Tongue (tissue), 1 donor: ENCODE measurements at regions not wholly inside any gene's neighbourhood (a gene's known extent, or its start where the extent isn't known, plus 50 kb on each side); places are given as distances from the start of the nearest gene placed in this dataset.

Experiments
- DNase-seq: peaks from one replicate; pipeline ENCODE4 v3.0.0-alpha.2; 2015

GRCh38 chr5:171579976-171580411, 160.5 kb downstream of the FGF18 start:
- peak; percentile 87 for DNase-seq

GRCh38 chr5:171580502-171581265, 161.2 kb downstream of the FGF18 start:
- peak; percentile 77 for DNase-seq

GRCh38 chr5:171581781-171582180, 162.3 kb downstream of the FGF18 start:
- no peak for DNase-seq

- no peak for DNase-seq
These were observed 163.4 kb downstream of the FGF18 start for GRCh38 chr5:171582849-171583248.

- DNase-seq: no peak
These were observed 166.5 kb downstream of the FGF18 start for GRCh38 chr5:171585981-171586380.

GRCh38 chr5:171586436-171586835, 167.0 kb downstream of the FGF18 start:
- no peak for DNase-seq

GRCh38 chr5:171588046-171588445, 168.6 kb downstream of the FGF18 start:
- DNase-seq: no peak

GRCh38 chr5:171588790-171589189, 169.3 kb downstream of the FGF18 start:
- DNase-seq: no peak

- no peak for DNase-seq
These were observed 170.0 kb downstream of the FGF18 start for GRCh38 chr5:171589461-171589860.

GRCh38 chr5:171592076-171592475, 172.6 kb downstream of the FGF18 start:
- DNase-seq: no peak

GRCh38 chr5:171592736-171593135, 173.3 kb downstream of the FGF18 start:
- DNase-seq: no peak

- DNase-seq: no peak
These were observed 174.0 kb downstream of the FGF18 start for GRCh38 chr5:171593401-171593800.

GRCh38 chr5:171593976-171594375, 174.5 kb downstream of the FGF18 start:
- peak; percentile 52 for DNase-seq

- DNase-seq: no peak
These were observed 176.0 kb downstream of the FGF18 start for GRCh38 chr5:171595401-171595800.

GRCh38 chr5:171595801-171596231, 176.4 kb downstream of the FGF18 start:
- DNase-seq: peak; percentile 24

GRCh38 chr5:171596391-171596878, 177.0 kb downstream of the FGF18 start:
- peak; percentile 94 for DNase-seq

- DNase-seq: no peak
These were observed 178.6 kb downstream of the FGF18 start for GRCh38 chr5:171597946-171598640.

- DNase-seq: no peak
These were observed 179.2 kb downstream of the FGF18 start for GRCh38 chr5:171598641-171599152.

- peak; percentile 88 for DNase-seq
These were observed 180.0 kb downstream of the FGF18 start for GRCh38 chr5:171599411-171599810.

- DNase-seq: no peak
These were observed 180.6 kb downstream of the FGF18 start for GRCh38 chr5:171599957-171600612.

- DNase-seq: no peak
These were observed 181.4 kb downstream of the FGF18 start for GRCh38 chr5:171600741-171601265.

- no peak for DNase-seq
These were observed 181.9 kb downstream of the FGF18 start for GRCh38 chr5:171601266-171601881.
